K562 (cell line): ENCODE measurements at regions not wholly inside any gene's neighbourhood (a gene's known extent, or its start where the extent isn't known, plus 50 kb on each side); places are given as distances from the start of the nearest gene placed in this dataset.
A peak's percentile ranks its signal among the peaks of the same experiment; 100 is the strongest.
"Not testable (repeated sequence)": the region's sequence is repeated elsewhere in the genome, so short reads cannot be mapped to it uniquely, and the experiment has no call there.

ENCODE experiments used
- CREB5 ChIP-seq: fragments of 250-450 bp; sonication (Bioruptor Pico); IDR thresholded peaks from 2 replicates; pipeline ENCODE4 v1.5.0; 2020; ENCODE audit warnings: mild to moderate bottlenecking
- CTCF ChIP-seq, 3 experiments: IDR thresholded peaks in 2 of 3; conservative IDR thresholded peaks in 1 of 3; 2 replicates each; pipeline ENCODE4 v1.5.1; 2011 to 2012; ENCODE audit warnings: low read length in 3 of 3, mild to moderate bottlenecking in 3 of 3, control low read depth in 2 of 3, improper control_type of control experiment in 1 of 3, inconsistent platforms in 1 of 3, low read depth in 1 of 3, mixed read lengths in 1 of 3, moderate library complexity in 1 of 3; ENCODE audit not compliant: insufficient read depth in 2 of 3
- MAX ChIP-seq: sonication (generic); formaldehyde crosslinking; IDR thresholded peaks from 2 replicates; pipeline ENCODE4 v1.9.0; 2022; ENCODE audit warnings: mild to moderate bottlenecking, missing genetic modification reagents
- PCBP1 ChIP-seq: fragments of 200-400 bp; formaldehyde crosslinking; IDR thresholded peaks from 2 replicates; pipeline ENCODE4 v1.6.1; 2018; ENCODE audit warnings: mild to moderate bottlenecking, low read depth, low read length; ENCODE audit not compliant: poor library complexity, severe bottlenecking
- POLR2A ChIP-seq: fragments of 450-650 bp; conservative IDR thresholded peaks from 2 replicates; pipeline ENCODE4 v1.6.1; 2016
- SIN3A ChIP-seq, 2 experiments: fragments of 150-350 bp in 1 of 2; IDR thresholded peaks; 2 replicates each; pipeline ENCODE4 v1.6.1; 2011 to 2016; ENCODE audit warnings: borderline replicate concordance in 2 of 2, low read depth in 2 of 2, low read length in 2 of 2, mild to moderate bottlenecking in 2 of 2, moderate library complexity in 2 of 2; ENCODE audit not compliant: control insufficient read depth in 1 of 2
- SNRNP70 ChIP-seq: fragments of 200-400 bp; formaldehyde crosslinking; optimal IDR thresholded peaks from 2 replicates; pipeline ENCODE3; 2017; ENCODE audit warnings: low read depth, low read length
- SP1 ChIP-seq: sonication (generic); formaldehyde crosslinking; IDR thresholded peaks from 2 replicates; pipeline ENCODE4 v1.8.1; 2022; ENCODE audit warnings: mild to moderate bottlenecking, missing genetic modification reagents
- TCF7 ChIP-seq: sonication (generic); IDR thresholded peaks from 2 replicates; pipeline ENCODE4 v1.6.1; 2016; ENCODE audit warnings: antibody characterized with exemption, borderline replicate concordance
- ZNF398 ChIP-seq: fragments of 250-450 bp; sonication (Bioruptor Pico); IDR thresholded peaks from 2 replicates; pipeline ENCODE4 v1.8.0; 2021; ENCODE audit warnings: moderate library complexity, mild to moderate bottlenecking, inconsistent platforms

GRCh38 chr7:149579365-149579764 lies 81.8 kb upstream of the ZNF746 start:
- TF ChIP-seq SNRNP70; TCF7; SP1 (CRISPR knock-in tag); SIN3A (IDR thresholded peaks at IDR 0.05; ENCODE audit: borderline replicate concordance in 2 of 2, control insufficient read depth in 1 of 2, low read depth in 2 of 2, low read length in 2 of 2); CTCF (IDR thresholded peaks at IDR 0.05 in 2 of 3, conservative IDR thresholded peaks at IDR 0.05 in 1 of 3; ENCODE audit: insufficient read depth in 2 of 3, low read depth in 1 of 3, low read length in 3 of 3); PCBP1; ZNF398 (CRISPR knock-in tag); CREB5; POLR2A: not testable (repeated sequence)
- 0 out of 2 replicates have a peak, but pooled peaks have one; percentile 34 for TF ChIP-seq MAX (CRISPR knock-in tag)
